ENCODE measurements at regions not wholly inside any gene's neighbourhood (a gene's known extent, or its start where the extent isn't known, plus 50 kb on each side); places are given as distances from the start of the nearest gene placed in this dataset.

- no peak for TF ChIP-seq POLR2A (IDR thresholded peaks at IDR 0.05; ENCODE audit: low read depth, low read length)
- TF ChIP-seq POLR2AphosphoS5 (IDR thresholded peaks at IDR 0.05; ENCODE audit: low read depth, low read length): no peak
- TF ChIP-seq TAF1 (IDR thresholded peaks at IDR 0.05; ENCODE audit: borderline replicate concordance, low read depth, low read length): no peak
Observed at GRCh38 chr4:100795581-100795980, 277.8 kb upstream of the EMCN start.

All from GM12892 (cell line).